Stimulated activated CD8-positive, alpha-beta memory T cell treated with anti-CD3 and anti-CD28 coated beads, Interleukin-4, amount 100 ng/mL, for 1 hour (primary cell): ENCODE measurements at regions not wholly inside any gene's neighbourhood (a gene's known extent, or its start where the extent isn't known, plus 50 kb on each side); places are given as distances from the start of the nearest gene placed in this dataset.

Experiments
- DNase-seq, 2 donors: peaks; one replicate each; pipeline ENCODE4 v3.0.0-alpha.2; 2020; ENCODE audit warnings: low read depth in 2 of 2, low spot score in 1 of 2

DNA sequence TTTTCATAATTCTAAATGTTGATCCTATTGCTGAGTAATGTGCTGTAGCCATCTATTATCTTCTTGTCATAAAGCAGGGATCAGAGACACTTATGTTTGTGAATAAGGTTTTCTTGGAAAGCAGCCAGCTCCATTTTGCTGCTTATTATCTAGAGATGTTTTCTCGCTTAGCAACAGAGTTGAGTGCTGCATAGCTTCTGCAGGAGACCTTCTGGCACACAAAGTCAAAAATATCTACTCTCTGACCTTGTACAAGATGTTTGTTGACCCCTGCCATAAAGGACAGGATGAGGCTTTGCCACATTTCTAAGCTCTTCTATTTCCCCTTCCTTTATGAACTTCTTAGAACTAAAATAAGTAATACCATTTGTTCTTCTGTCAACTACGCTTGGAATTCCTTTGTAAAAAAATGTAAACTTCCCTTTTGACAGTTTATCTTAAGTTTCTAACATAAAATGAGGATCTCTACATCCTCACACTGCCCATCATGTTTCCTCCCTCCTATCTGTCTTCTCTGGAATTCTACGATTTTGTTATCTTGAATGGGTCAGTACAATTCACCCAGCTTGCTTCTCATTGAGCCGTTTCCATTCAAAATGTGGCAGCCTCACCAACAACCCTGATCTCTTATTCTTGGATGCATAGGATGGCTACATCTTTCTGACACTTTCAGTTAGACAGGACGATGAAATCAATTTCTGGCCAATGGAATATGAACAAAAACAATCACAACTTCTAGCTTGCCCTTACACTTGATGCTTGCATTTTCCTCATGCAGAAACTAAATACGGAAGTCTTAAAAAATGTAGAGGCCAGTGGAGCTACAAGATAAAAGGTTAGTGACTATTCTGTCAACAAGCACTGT lies 1377.0 kb downstream of the SUCLG1 start:
- DNase-seq = no peak

DNA sequence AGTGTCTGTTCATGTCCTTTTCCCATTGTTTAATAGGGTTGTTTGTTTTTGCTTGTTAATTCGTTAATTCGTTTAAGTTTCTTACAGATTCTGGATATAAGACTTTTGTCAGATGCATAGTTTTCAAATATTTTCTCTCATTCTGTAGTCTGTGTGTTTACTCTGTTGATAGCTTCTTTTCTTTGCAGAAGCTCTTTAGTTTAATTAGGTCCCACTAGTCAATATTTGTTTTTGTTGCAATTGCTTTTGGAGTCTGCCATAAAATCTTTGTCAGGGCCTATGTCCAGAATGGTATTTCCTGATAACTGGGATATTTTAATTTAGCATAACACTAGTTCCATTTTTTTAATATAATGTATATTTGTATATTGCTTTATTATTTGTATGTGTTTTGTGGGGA lies 1380.1 kb downstream of the SUCLG1 start:
- DNase-seq = no peak

GRCh38 chr2:83072767-83073166 lies 1386.3 kb downstream of the SUCLG1 start:
- no peak for DNase-seq

DNA sequence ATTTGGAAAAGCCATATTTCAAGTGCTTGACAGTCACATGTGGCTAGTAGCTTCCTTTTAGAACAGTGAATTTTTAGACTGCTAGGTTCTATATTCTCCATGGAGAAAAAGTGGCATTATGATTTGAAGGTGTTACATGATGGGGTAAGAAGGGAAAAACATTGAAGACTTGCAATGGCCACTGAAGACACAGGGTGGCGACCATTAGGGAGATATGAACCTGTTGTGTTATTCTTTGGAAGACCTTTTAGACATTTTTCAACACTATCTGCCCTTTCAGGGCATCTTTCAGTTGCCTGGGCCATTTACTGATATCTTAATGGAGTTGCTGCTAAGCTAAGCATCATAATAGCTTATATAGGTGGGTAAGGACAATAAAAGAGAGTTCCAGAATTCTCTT lies 1387.2 kb downstream of the SUCLG1 start:
- no peak for DNase-seq

GRCh38 chr2:83071352-83071751 lies 1387.7 kb downstream of the SUCLG1 start:
- DNase-seq = no peak

GRCh38 chr2:83069724-83070123 lies 1389.4 kb downstream of the SUCLG1 start:
- DNase-seq = no peak

DNA sequence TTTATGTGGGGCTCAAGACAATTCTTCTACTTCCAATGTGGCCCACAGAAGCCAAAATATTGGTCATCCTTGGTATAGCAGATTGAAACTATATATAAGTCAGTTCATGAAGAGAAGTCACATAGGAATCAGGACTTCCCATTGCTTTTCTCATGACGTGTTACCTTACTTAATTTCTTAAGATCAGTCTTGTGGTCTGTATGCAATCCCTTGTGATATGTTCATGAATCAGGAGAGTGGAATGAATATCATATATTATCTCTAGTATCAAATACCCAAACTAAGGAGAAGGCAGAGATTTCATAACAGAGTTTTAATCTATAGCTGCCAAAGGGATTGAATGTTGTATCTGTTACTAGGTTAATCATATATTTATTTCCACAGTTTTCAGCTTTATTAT lies 1390.4 kb downstream of the SUCLG1 start:
- no peak for DNase-seq

DNA sequence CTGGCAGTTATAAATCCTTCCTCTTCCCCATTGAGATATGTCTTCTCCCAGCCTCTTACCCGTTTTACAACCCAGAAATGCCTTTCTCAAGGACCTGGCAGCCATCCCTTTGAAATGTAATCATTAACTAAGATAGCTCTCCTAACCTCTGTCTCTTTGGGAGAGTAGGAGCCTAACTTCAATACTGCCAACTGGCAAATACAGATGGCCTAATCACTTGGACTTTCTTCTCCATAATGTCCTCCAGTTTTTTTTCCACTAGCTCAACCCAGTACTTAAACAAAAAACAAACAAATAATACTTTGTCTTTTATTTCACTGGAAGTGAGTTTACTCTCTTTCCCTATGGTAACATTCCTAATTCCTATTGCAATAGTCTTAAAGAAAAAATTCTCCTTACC lies 1391.1 kb downstream of the SUCLG1 start:
- no peak for DNase-seq

DNA sequence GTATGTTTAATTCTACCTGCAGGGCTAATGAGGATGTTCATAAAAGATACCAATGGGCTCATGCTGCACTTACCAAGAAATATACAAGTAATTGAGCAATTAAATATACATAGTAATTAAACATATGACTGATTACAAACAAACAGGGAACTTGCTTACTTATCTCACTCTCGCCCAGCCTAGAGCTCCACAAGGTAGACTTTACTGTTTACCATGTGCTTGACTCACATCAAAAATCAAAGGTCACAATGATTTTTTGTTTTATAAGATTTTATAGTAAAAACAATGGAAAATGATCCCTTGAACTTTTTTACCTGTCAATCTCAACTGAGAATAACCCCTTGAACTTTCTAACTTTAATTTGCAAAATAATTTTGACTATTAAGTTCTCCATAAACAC lies 1395.1 kb downstream of the SUCLG1 start:
- no peak for DNase-seq

- DNase-seq = no peak
These were observed 1395.6 kb downstream of the SUCLG1 start for GRCh38 chr2:83063511-83063910.

- no peak for DNase-seq
These were observed 1400.4 kb downstream of the SUCLG1 start for GRCh38 chr2:83058683-83059082.

GRCh38 chr2:83055376-83056010 lies 1403.6 kb downstream of the SUCLG1 start:
- DNase-seq = no peak

DNA sequence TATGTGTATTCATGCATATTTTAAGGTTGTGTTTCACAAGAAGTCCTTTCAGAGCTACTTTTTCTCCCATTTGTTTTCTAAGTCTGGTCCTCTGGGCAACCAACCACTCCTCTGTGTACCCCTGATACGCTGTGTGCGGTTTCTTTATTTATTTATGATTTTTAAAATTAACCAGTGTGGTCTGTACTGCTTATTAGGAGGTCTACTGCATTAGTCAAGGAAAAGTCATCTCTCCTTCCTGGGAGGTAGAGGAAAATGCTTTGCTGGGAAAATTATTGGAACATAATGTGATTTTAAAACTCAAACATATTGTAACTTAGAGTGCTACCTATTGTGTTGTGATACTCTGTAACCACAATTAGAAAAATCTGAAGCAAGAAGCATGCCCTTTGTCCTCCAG lies 1404.3 kb downstream of the SUCLG1 start:
- DNase-seq = no peak

DNA sequence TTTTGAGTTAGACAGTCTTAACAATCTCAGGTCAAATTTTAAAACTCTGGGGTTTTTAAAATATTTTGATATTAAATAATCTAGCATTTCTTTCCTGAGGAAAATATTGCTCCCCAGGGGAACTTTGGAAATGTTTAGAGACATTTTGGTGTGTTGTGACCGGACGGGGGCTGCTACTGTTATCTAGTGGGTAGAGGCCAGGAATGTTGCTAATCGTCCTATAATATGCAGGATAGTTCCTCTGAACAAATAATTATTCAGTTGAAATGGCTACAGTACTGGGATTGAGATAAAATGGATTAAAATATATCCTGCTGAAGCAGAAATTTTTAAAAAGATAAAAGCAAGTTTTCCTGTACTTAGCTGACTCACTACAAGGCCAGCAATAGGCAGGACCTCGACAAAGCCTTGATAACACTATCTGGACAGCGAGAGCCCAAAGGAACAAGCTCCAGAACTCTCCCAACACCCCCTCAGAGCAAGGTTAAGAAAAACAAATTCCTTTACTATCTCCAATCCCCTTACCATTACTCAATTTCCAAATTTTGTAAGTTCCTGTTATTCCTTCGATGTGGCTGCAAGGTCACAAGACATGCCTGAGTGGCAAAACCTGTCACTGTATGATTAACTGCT lies 1407.4 kb downstream of the SUCLG1 start:
- DNase-seq = no peak

DNA sequence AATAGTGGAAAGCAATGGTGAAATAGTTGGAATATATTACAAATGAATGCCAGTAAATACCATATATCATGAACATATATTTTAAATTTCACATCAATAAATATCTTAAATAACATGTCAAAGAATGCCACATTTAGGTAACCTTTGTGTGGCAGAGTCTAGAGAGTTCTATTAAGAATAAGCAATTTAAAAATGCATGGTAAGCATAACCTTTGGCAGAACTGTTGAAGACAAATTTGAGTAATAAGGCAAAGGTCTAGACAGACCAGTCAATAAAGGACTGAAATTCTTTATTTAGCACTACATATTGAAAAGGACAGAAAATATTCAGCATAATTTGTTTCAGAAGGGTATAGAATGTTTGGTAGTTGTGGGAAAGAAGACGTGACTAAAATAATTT lies 1417.0 kb downstream of the SUCLG1 start:
- no peak for DNase-seq

DNA sequence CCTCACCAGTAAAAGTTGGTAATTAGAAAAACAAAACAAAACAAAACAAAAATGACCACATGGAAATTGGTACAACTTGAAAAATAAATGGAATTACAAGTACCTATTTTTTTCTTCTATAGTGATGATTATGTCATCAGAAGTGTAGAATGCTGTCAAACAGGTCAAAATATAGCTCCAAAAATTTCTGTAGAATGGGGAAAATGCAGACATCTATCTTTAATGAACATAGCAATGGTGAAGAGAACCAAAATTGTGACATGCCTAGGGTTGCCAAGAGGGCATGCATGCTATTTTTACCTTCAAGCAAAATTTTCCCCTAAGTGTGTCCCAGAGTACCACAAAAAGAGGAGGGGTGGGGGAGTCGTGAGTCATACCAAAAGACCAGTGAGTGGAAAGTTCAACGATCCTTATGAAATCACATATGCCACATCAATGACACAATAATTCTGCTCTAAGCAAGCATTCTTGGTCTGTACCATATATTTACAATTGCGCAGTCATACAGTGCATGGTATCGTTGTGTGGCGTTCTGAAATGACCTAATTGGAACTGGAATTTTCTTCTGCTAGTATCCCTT lies 1436.4 kb downstream of the SUCLG1 start:
- no peak for DNase-seq

DNA sequence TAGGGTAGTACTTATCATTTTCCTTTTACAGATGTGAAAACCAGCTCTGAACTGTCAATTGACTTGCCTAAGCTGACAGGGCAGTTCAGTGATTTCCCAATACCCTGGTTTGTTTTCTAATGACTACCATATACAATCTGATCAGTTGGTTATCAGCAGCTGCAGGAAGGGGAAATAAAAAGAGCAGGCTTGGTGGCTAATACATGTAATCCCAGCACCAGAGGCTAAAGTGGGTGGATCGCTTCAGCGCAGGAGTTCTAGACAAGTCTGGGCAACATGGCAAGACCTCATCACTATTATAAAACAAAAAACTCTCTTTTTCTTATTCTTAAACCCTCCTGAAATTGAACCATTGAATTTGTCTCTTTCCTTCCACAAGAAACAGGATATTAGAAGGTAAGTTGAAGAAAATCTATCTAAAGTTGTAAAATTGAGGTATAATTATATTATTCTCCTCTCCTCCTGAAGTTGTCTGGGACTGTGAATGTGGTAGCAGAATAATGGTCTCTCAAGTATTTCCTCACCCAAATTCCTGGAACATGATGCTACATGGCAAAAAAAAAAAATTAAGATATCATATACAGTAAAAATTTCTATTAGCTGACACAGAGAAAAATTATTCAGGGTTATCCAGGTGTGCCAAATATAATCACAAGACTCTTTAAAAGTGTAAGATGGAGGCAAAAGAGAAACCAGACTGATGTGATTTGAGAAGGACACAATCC lies 1441.6 kb downstream of the SUCLG1 start:
- no peak for DNase-seq

GRCh38 chr2:83016343-83017110 lies 1442.6 kb downstream of the SUCLG1 start:
- DNase-seq = no peak

DNA sequence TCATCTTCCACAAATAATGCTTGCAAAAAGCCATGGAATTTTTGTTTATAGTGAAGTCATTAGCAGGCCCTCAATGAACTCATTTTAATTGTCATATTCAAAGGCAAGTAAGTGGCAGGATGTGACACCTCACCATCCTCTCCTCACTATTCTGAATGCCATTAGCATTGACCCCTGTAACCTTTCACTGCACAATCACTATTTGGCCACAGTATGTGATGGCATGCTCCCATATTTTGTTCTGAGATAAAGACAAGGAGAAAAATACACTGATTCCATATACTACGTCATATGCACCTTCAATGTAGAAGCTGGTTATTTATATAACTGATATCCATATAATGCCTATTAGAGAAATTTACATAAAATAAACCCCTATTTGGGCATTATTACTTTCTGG lies 1443.2 kb downstream of the SUCLG1 start:
- DNase-seq = no peak

- no peak for DNase-seq
These were observed 1443.9 kb downstream of the SUCLG1 start for GRCh38 chr2:83015035-83015715.
